Gastrocnemius medialis (tissue), 4 donors: ENCODE measurements at regions not wholly inside any gene's neighbourhood (a gene's known extent, or its start where the extent isn't known, plus 50 kb on each side); places are given as distances from the start of the nearest gene placed in this dataset.

Experiments used
- ATAC-seq, 2 donors: fragments of 150-250 bp; one replicate each; pipeline ENCODE4 v1.9.1; 2016
- DNase-seq, 2 donors: peaks; one replicate each; pipeline ENCODE4 v3.0.0-alpha.2; 2019
- H3K27ac ChIP-seq, 4 donors: fragments of 200-600 bp; sonication (generic); 1 replicate in 1 of 4; 2 replicates in 3 of 4; pipeline ENCODE4 v1.5.1; 2016 to 2018; ENCODE audit warnings: mild to moderate bottlenecking in 2 of 4, moderate library complexity in 1 of 4
- H3K27me3 ChIP-seq, 3 donors: fragments of 200-600 bp; sonication (generic) in 2 of 3; 1 replicate in 1 of 3; 2 replicates in 2 of 3; pipeline versions ENCODE4 v1.5.1 to v1.6.0; 2016 to 2019; ENCODE audit warnings: mild to moderate bottlenecking in 1 of 3, moderate library complexity in 1 of 3
- H3K36me3 ChIP-seq, 2 donors: fragments of 200-600 bp; sonication (generic) in 1 of 2; one replicate each; pipeline ENCODE4 v1.5.1; 2017 to 2018
- H3K4me1 ChIP-seq, 2 donors: fragments of 200-600 bp; sonication (generic) in 1 of 2; one replicate each; pipeline ENCODE4 v1.5.1; 2016 to 2017; ENCODE audit warnings: mild to moderate bottlenecking in 2 of 2
- H3K4me3 ChIP-seq, 4 donors: fragments of 200-600 bp; sonication (generic) in 3 of 4; 1 replicate in 1 of 4; 2 replicates in 3 of 4; pipeline ENCODE4 v1.5.1; 2016 to 2019; ENCODE audit warnings: mild to moderate bottlenecking in 2 of 4
- H3K9me3 ChIP-seq, 3 donors: fragments of 200-600 bp; sonication (generic) in 2 of 3; 1 replicate in 1 of 3; 2 replicates in 2 of 3; pipeline ENCODE4 v1.5.1; 2016 to 2019
- CTCF ChIP-seq, 5 experiments: fragments of 450-650 bp in 3 of 5; fragments of 200-600 bp in 2 of 5; sonication (generic) in 2 of 5; IDR thresholded peaks in 4 of 5; conservative IDR thresholded peaks in 1 of 5; 1 replicate in 4 of 5; 2 replicates in 1 of 5; pipeline ENCODE4 v1.5.1; 2016 to 2019; ENCODE audit warnings: antibody characterized with exemption in 5 of 5, mild to moderate bottlenecking in 3 of 5, moderate library complexity in 3 of 5
- POLR2A ChIP-seq, 2 donors: fragments of 450-650 bp; IDR thresholded peaks; one replicate each; pipeline ENCODE4 v1.6.1; 2017; ENCODE audit warnings: antibody characterized with exemption in 2 of 2, mild to moderate bottlenecking in 2 of 2, moderate library complexity in 2 of 2
- in situ Hi-C, 4 donors: fragments of 200-750 bp; cut with MboI; loops; one replicate each; pipeline versions ENCODE4 v1.15.0 to v1.8.0; 2017; ENCODE audit warnings: low sequenced_read_pairs in 4 of 4
- intact Hi-C: fragments of 100-400 bp; cut with DNase I; formaldehyde crosslinking; loops from one replicate; pipeline ENCODE4 v1.15.1; 2023; ENCODE audit warnings: low total_unique reads

DNA sequence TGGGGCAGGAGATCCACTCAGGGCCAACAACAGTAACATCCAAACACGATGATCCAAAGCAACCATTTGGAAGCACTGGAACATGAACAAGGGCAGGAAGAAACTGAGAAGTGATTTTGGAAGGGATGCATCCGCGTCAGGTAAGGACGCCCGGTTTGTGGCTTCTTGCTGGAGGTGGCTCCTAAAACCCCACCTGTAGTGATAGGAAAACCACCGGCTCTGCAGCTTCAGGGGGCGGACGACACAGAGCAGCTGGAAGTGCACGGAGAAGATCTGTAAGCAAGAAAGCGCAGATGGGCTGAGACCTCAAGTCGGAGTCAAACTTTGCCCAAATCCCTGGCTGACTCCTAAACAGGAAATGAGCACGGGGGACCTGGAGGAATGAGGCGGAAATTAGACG lies 1066.1 kb downstream of the BRD1 start:
- no peak for DNase-seq
- H3K9me3 ChIP-seq: peaks cover 0 to 11% (median 0%) of the 10 kb centered on the region in 3 donors
- no peaks in the 10 kb centered on the region for H3K36me3 ChIP-seq
- intact Hi-C loops: no loop called here
- H3K27ac ChIP-seq: no peak overlapping the region
- no peak for ATAC-seq
- no peak overlapping the region for H3K4me3 ChIP-seq
- in situ Hi-C loops: no loop called here
- TF ChIP-seq CTCF (IDR thresholded peaks at IDR 0.05 in 4 of 5, conservative IDR thresholded peaks at IDR 0.05 in 1 of 5) (no peak), POLR2A (IDR thresholded peaks at IDR 0.05) (no peak)
- H3K27me3 ChIP-seq: no peaks in the 10 kb centered on the region
- H3K4me1 ChIP-seq: no peaks in the 10 kb centered on the region

DNA sequence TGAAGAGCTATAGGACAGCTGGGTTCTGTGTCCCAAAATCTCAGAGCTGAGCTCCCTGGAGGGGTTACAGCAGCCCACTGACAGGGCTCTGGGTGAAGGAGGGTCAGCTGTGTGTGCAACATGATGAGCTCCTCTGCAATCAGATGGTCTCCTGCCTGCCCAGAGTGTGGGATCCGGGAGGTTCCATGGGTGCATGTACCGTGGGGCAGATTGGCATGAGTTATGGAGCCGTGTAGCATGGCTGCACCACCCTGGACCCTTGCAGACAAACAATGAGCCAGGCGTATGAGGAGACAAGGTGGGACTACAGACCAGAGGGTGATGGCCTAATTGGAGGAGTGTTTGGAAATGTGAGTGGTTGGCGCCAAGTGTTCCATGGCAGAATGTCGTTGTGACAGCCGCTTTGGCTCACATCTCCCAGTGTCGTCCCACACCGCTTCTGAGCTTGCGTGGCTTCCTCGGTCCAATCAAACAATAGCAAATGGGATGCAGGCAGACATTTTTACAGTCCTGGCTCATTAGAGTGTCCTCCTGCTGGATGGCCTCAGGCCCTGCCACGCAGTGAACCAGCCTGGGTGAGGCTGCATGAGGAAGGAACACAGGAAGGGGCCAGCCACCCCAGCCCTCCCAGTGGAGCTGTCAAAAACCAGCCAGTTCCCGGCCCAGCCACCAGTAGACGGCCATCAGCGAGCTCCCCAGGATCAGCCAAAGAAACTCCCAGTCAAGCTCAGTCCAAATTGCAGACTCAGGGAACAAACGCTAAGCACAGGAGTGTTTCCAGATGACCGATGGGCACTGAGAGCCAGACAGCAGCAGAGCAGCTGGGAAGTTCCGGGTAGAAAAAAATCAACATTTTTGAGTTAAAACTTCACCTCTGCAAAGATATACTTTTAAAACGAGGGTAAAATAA lies 1066.9 kb downstream of the BRD1 start:
- intact Hi-C loops: no loop called here
- Histone ChIP-seq H3K4me1 (no peaks in the 10 kb centered on the region), H3K4me3 (no peak overlapping the region), H3K36me3 (no peaks in the 10 kb centered on the region), H3K27me3 (no peaks in the 10 kb centered on the region), H3K9me3 (peaks cover 0 to 10% (median 0%) of the 10 kb centered on the region in 3 donors), H3K27ac (no peak overlapping the region)
- in situ Hi-C loops: no loop called here
- DNase-seq: no peak
- ATAC-seq: no peak
- TF ChIP-seq POLR2A (IDR thresholded peaks at IDR 0.05) (no peak), CTCF (IDR thresholded peaks at IDR 0.05 in 4 of 5, conservative IDR thresholded peaks at IDR 0.05 in 1 of 5) (no peak)

DNA sequence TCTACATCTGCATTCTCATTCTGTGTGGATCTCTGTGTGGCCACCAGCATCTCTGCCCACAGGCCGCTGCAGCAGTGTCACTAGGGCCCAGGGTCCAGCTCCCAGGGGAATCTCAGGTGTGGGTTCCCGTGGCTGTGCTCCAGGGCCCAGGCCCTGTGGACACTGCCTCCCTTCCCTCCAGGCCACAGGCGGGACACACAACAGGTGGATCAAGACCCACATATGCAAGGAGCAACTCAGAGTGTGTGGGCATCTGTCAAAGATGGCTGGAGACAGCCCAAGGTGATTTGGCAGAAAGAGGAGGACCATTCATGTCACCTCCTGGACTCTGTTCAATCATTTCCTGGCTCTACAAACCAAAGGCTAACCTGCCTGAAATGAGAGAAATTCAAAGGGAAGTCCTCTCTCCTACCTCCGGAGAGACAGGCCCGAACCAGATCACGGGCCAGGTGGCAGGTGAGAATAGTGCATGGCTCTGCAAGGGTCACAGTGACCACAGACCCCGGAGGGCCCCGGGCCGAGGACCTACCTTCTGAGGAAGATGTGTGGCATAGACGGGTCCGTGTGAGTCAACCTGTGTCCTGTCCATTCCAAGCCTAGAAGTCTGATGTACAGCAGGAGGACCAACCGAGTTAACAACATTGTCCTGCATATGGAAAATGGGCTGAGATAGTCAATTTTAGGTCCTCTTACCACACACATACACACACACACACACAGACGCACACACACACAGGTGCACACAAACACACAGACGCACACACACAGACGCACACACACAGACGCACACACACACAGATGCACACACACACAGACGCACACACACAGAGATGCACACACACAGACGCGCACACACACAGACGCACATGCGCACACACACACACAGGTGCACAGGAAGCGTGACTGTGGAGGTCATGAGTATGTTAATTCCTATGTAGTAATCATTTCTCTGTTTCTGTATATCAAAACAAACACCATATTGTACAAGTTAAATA lies 1068.5 kb downstream of the BRD1 start:
- DNase-seq: no peak
- Histone ChIP-seq H3K9me3 (no peaks in the 10 kb centered on the region), H3K4me3 (no peak overlapping the region), H3K36me3 (no peaks in the 10 kb centered on the region), H3K27ac (no peak overlapping the region), H3K4me1 (no peaks in the 10 kb centered on the region), H3K27me3 (no peaks in the 10 kb centered on the region)
- no peak for ATAC-seq
- intact Hi-C loops (no loop called here), in situ Hi-C loops (no loop called here)
- TF ChIP-seq CTCF (IDR thresholded peaks at IDR 0.05 in 4 of 5, conservative IDR thresholded peaks at IDR 0.05 in 1 of 5) (no peak), POLR2A (IDR thresholded peaks at IDR 0.05) (no peak)

DNA sequence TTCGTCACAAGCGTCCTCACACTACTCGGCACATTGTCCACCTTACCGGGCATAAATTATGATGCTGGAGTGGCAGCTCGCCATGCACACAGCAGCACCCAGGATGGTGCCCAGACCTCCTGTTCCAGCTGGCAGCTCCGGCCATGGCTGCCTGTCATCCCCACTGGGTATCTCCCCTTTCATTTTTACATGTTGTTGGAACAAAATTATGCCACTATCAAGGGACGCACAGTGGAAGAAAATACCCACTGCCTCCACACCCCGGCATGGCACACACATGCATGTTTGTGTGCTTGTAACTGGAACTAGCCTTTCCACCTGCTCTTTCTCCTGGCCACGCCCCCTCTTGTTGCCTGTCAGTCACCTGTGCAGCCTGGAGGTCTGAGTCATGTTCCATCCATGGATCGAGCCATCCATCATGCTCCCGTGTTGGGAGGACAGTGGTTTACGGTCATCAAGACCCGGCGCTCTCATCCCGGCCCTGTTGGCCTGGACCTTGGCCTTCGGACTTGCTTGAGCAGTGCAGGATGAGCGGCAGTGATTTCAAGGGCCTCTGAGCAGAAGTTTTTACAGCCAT lies 1069.6 kb downstream of the BRD1 start:
- ATAC-seq (no peak), DNase-seq (no peak)
- H3K27me3 ChIP-seq: no peaks in the 10 kb centered on the region
- H3K4me3 ChIP-seq: no peak overlapping the region
- H3K4me1 ChIP-seq: no peaks in the 10 kb centered on the region
- H3K36me3 ChIP-seq: no peaks in the 10 kb centered on the region
- no peak overlapping the region for H3K27ac ChIP-seq
- intact Hi-C loops: no loop called here
- no peak for TF ChIP-seq POLR2A (IDR thresholded peaks at IDR 0.05)
- TF ChIP-seq CTCF (IDR thresholded peaks at IDR 0.05 in 4 of 5, conservative IDR thresholded peaks at IDR 0.05 in 1 of 5): no peak
- in situ Hi-C loops: no loop called here
- H3K9me3 ChIP-seq: no peaks in the 10 kb centered on the region
